ENCODE measurements at regions not wholly inside any gene's neighbourhood (a gene's known extent, or its start where the extent isn't known, plus 50 kb on each side); places are given as distances from the start of the nearest gene placed in this dataset.

DNA sequence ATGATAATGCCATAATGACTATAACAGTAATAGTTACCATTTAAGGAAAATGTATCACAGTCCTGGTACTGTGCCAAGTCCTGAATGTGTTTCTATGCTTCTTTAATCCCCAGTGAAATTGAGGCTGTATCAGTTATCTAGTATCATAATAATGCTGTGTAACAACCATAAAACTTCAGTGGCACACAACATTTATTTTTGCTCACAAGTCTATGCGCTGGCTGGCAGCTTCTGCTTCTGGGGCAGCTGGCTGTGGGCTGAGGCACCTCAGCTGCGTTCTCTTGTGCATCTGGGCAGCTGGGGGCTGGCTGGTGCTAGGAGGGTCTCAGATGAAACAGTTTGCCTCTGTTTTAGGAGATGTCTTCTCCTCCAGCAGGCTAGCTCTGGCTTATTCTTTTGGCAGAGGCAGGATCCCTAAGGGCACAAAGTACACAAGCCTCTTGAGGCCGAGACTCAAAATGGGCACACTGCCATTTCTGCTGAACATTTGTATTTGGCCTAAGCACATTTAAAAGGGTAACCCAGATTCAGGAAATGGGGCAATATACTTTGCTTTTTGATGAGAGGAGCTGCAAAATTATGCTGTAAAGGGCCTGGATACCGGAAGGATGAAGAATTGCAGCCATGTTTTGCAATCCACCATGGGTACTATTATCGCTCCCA lies 62.6 kb upstream of the DHX15 start:
- DNase-seq (ENCODE audit: low read depth in 6 of 9, low spot score in 9 of 9) = no peak
- 96% methylated on average over 5 of the region's 5 CpGs for WGBS
- Histone ChIP-seq H3K4me3 (ENCODE audit: low read length in 2 of 2) (no peak overlapping the region), H3K9me3 (ENCODE audit: control insufficient read depth in 2 of 2, insufficient read depth in 1 of 2, low read length in 1 of 2) (no peaks in the 10 kb centered on the region), H3K27ac (ENCODE audit: low read depth in 1 of 2, low read length in 1 of 2) (no peak overlapping the region), H3K36me3 (ENCODE audit: control insufficient read depth in 2 of 2, insufficient read depth in 2 of 2, low read length in 1 of 2) (no peaks in the 10 kb centered on the region), H3K27me3 (ENCODE audit: control insufficient read depth in 2 of 2, insufficient read depth in 1 of 2, low read length in 1 of 2) (no peaks in the 10 kb centered on the region), H3K4me1 (ENCODE audit: control insufficient read depth in 2 of 2, insufficient read depth in 2 of 2, low read length in 2 of 2) (no peaks in the 10 kb centered on the region)

DNA sequence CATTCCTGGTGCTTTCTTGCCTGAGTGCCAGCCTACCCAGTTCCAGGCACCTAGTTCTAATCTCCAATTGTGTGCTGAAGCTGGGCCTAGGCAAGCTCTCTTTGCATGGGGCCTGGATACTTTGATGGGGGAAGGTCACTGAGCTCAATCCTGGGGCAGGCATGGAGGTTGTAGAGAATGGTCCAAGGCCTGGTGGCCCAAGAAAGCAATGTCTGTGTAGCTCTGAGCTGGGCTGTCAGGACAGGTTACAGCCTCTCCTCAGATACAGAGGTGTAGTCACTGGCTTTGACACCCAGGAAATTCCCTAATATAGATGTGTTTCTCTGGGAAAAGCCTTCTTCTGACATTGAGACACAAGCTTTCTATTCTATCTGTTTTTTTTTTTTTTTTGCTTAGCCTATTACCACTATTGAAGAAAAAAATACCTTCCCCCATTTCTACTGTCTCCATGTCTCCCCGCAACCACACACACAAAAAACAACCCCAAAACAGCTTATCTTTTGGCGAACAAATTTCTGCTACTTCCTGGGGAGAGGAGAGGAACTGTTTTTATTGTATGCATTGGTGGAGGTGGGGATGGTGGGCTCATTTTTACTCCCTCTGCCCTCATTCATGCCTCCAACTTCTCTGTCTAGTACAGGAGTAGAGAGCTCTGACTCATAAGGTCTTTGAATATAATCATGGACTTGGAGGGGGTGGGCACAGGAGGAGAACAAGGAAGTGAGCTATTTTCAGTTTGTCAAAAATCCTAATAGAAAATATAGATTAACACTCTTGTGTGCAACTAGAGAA lies 66.7 kb upstream of the DHX15 start:
- Histone ChIP-seq H3K9me3 (ENCODE audit: control insufficient read depth in 2 of 2, insufficient read depth in 1 of 2, low read length in 1 of 2) (no peaks in the 10 kb centered on the region), H3K27me3 (ENCODE audit: control insufficient read depth in 2 of 2, insufficient read depth in 1 of 2, low read length in 1 of 2) (no peaks in the 10 kb centered on the region), H3K27ac (ENCODE audit: low read depth in 1 of 2, low read length in 1 of 2) (no peak overlapping the region), H3K4me1 (ENCODE audit: control insufficient read depth in 2 of 2, insufficient read depth in 2 of 2, low read length in 2 of 2) (no peaks in the 10 kb centered on the region), H3K36me3 (ENCODE audit: control insufficient read depth in 2 of 2, insufficient read depth in 2 of 2, low read length in 1 of 2) (no peaks in the 10 kb centered on the region), H3K4me3 (ENCODE audit: low read length in 2 of 2) (no peak overlapping the region)
- WGBS = 12% methylated on average over 2 of the region's 2 CpGs
- DNase-seq (ENCODE audit: low read depth in 6 of 9, low spot score in 9 of 9) = no peak

DNA sequence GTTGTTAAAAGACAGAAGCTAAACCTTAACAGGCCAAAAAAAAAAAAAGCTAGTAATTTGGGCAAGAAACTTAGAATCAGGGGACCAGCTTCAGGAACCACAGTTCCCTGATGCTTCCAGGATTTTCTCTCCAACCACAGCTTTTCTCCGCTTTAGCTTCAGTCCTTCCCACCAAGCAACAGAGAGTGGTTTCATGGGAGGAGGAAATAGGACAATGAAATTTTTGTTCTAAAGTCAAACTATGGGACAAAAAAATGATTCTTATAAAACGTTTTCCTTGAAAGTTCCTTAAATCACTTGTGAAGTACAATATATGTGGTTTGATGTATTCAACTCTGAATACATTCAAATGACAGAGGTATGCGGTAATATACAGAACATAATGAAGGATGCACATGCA lies 71.0 kb upstream of the DHX15 start:
- Histone ChIP-seq H3K27ac (ENCODE audit: low read depth in 1 of 2, low read length in 1 of 2) (no peak overlapping the region), H3K36me3 (ENCODE audit: control insufficient read depth in 2 of 2, insufficient read depth in 2 of 2, low read length in 1 of 2) (no peaks in the 10 kb centered on the region), H3K4me3 (ENCODE audit: low read length in 2 of 2) (no peak overlapping the region), H3K9me3 (ENCODE audit: control insufficient read depth in 2 of 2, insufficient read depth in 1 of 2, low read length in 1 of 2) (no peaks in the 10 kb centered on the region), H3K27me3 (ENCODE audit: control insufficient read depth in 2 of 2, insufficient read depth in 1 of 2, low read length in 1 of 2) (no peaks in the 10 kb centered on the region), H3K4me1 (ENCODE audit: control insufficient read depth in 2 of 2, insufficient read depth in 2 of 2, low read length in 2 of 2) (no peaks in the 10 kb centered on the region)
- DNase-seq (ENCODE audit: low read depth in 6 of 9, low spot score in 9 of 9) = no peak
- WGBS = 94% methylated on average over 3 of the region's 3 CpGs

DNA sequence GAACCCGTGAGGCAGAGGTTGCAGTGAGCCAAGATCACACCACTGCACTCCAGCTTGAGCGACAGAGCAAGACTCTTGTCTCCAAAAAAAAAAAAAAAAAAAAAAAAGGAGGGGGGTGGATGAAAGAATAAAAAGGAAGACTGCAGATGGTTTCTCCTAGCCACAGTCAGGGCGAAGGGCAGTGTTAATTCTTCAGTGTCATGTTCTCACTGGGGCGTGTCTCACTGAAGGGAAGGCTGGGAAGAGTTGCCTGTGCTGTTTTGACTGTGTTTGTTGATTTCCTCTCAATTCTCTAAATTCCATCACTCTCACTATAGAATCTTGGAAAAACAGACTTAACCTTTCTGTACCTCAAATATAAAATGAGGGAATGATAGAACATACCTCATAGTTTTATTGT lies 71.6 kb upstream of the DHX15 start:
- no peaks in the 10 kb centered on the region for H3K36me3 ChIP-seq (ENCODE audit: control insufficient read depth in 2 of 2, insufficient read depth in 2 of 2, low read length in 1 of 2)
- H3K4me1 ChIP-seq (ENCODE audit: control insufficient read depth in 2 of 2, insufficient read depth in 2 of 2, low read length in 2 of 2) = no peaks in the 10 kb centered on the region
- H3K4me3 ChIP-seq (ENCODE audit: low read length in 2 of 2) = no peak overlapping the region
- no peaks in the 10 kb centered on the region for H3K27me3 ChIP-seq (ENCODE audit: control insufficient read depth in 2 of 2, insufficient read depth in 1 of 2, low read length in 1 of 2)
- no peaks in the 10 kb centered on the region for H3K9me3 ChIP-seq (ENCODE audit: control insufficient read depth in 2 of 2, insufficient read depth in 1 of 2, low read length in 1 of 2)
- no peak overlapping the region for H3K27ac ChIP-seq (ENCODE audit: low read depth in 1 of 2, low read length in 1 of 2)
- 91% methylated on average over 4 of the region's 4 CpGs for WGBS
- DNase-seq (ENCODE audit: low read depth in 6 of 9, low spot score in 9 of 9) = no peak

DNA sequence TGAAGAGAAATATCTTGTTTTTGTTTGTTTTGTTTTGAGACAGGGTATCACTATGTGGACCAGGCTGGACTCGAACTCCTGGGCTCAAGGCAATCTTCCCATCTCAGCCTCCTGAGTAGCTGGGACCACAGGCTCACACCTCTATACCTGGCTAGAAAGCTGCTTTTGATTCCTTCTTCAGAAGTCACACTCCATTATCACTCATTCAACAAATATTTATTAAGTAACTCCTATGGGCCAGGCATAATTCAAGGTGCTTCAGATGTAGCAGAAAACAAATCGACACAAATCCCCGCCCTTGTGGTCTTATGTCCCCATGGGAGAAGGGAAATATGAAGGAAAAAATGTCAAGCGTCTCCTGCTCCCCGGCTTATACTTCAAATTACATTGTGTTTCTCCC lies 72.6 kb upstream of the DHX15 start:
- no peaks in the 10 kb centered on the region for H3K27me3 ChIP-seq (ENCODE audit: control insufficient read depth in 2 of 2, insufficient read depth in 1 of 2, low read length in 1 of 2)
- no peaks in the 10 kb centered on the region for H3K4me1 ChIP-seq (ENCODE audit: control insufficient read depth in 2 of 2, insufficient read depth in 2 of 2, low read length in 2 of 2)
- 96% methylated on average over 5 of the region's 5 CpGs for whole genome bisulfite sequencing
- no peak overlapping the region for H3K27ac ChIP-seq (ENCODE audit: low read depth in 1 of 2, low read length in 1 of 2)
- H3K4me3 ChIP-seq (ENCODE audit: low read length in 2 of 2) = no peak overlapping the region
- no peaks in the 10 kb centered on the region for H3K9me3 ChIP-seq (ENCODE audit: control insufficient read depth in 2 of 2, insufficient read depth in 1 of 2, low read length in 1 of 2)
- no peak for DNase-seq (ENCODE audit: low read depth in 6 of 9, low spot score in 9 of 9)
- H3K36me3 ChIP-seq (ENCODE audit: control insufficient read depth in 2 of 2, insufficient read depth in 2 of 2, low read length in 1 of 2) = no peaks in the 10 kb centered on the region

DNA sequence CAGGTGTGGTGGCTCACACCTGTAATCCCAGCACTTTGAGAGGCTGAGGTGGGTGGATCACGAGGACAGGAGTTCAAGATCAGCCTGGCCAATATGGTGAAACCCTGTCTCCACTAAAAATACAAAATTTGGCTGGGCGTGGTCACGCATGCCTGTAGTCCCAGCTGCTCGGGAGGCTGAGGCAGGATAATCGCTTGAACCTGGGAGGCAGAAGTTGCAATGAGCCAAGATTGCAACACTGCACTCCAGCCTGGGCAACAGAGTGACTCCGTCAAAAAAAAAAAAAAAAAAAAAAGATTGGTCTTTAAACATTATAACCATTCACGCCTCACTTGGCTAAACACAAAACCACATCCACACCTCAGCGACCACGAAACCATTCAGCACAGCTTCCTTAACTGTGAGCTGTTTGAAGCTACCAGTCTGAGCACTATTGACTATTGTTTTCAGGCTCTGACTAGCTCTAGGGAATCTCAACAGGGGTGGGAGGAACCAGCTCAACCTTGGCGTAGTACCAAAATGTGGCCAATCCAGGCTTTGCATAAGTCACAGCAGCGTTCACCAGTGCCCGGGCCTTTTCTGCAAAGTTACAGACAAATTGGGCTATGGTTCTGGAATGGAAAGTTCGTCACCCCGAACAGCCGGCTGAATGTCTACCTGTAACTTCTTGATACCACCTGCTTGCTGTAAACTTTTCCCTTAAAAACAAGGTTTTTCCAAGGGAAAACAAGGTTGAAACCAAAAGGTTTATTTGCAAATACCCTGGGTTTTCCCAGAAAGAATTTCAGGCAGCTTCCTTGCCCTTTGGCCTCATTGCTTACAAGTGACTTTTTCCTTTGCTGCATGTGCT lies 73.6 kb upstream of the DHX15 start:
- Histone ChIP-seq H3K36me3 (ENCODE audit: control insufficient read depth in 2 of 2, insufficient read depth in 2 of 2, low read length in 1 of 2) (no peaks in the 10 kb centered on the region), H3K4me1 (ENCODE audit: control insufficient read depth in 2 of 2, insufficient read depth in 2 of 2, low read length in 2 of 2) (no peaks in the 10 kb centered on the region), H3K4me3 (ENCODE audit: low read length in 2 of 2) (no peak overlapping the region), H3K27me3 (ENCODE audit: control insufficient read depth in 2 of 2, insufficient read depth in 1 of 2, low read length in 1 of 2) (no peaks in the 10 kb centered on the region), H3K9me3 (ENCODE audit: control insufficient read depth in 2 of 2, insufficient read depth in 1 of 2, low read length in 1 of 2) (no peaks in the 10 kb centered on the region), H3K27ac (ENCODE audit: low read depth in 1 of 2, low read length in 1 of 2) (no peak overlapping the region)
- 42% methylated on average over 15 of the region's 15 CpGs for WGBS
- DNase-seq (ENCODE audit: low read depth in 6 of 9, low spot score in 9 of 9) = no peak

DNA sequence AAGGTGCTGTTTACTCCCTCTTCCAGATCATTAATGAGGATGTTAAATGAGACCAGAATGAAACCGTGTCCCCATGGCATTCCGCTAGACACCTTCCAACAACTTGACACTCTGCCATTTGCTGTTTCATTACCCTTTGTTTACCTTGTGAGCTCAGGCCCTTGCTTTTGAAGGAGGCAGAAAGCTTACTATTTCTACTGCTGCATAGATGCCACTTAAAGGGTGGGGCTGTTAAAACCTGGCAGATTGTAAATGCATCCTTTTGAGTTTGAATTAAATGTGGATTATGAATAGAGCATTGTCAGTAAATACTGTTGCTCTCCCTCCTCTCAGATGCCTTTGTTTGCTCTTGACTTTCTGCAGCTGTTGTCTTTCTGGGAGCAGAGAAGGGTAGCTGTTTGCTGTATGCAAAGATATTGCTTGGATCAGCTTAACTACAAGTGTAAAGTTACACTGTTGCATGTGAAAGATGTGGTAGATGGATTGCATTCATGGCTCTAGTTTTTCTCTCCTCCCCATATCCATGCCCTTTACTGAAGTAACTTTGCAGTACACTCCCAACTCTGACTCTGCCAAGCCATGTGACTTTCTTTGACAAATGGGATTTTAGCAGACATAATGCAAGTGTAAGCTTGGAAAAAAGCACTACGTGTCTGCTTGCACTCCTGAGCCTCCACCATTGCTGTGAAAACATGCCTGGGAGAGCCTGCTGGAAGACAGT lies 75.0 kb upstream of the DHX15 start:
- no peak for DNase-seq (ENCODE audit: low read depth in 6 of 9, low spot score in 9 of 9)
- WGBS = 88% methylated on average over 3 of the region's 3 CpGs
- Histone ChIP-seq H3K27me3 (ENCODE audit: control insufficient read depth in 2 of 2, insufficient read depth in 1 of 2, low read length in 1 of 2) (no peaks in the 10 kb centered on the region), H3K36me3 (ENCODE audit: control insufficient read depth in 2 of 2, insufficient read depth in 2 of 2, low read length in 1 of 2) (no peaks in the 10 kb centered on the region), H3K4me1 (ENCODE audit: control insufficient read depth in 2 of 2, insufficient read depth in 2 of 2, low read length in 2 of 2) (no peaks in the 10 kb centered on the region), H3K4me3 (ENCODE audit: low read length in 2 of 2) (no peak overlapping the region), H3K27ac (ENCODE audit: low read depth in 1 of 2, low read length in 1 of 2) (no peak overlapping the region), H3K9me3 (ENCODE audit: control insufficient read depth in 2 of 2, insufficient read depth in 1 of 2, low read length in 1 of 2) (no peaks in the 10 kb centered on the region)

DNA sequence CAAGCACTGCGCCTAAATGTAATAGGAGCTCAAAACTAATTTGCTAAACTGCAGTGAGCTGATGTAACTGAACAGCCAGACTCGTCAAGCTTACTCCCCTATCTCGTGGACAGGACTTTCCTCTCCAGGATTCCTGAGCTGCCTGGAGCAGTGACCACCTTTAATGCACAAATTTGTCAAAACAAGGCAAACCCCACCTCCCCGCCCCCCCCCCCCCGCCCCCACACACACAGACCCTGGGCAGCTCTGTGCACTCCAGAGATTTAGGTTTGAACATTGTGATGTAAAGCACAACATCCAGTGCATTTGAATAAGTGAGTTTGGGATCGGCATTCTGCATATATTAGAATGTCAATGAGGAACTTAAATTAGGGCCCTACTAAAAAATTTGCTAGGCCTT lies 77.7 kb upstream of the DHX15 start:
- no peak overlapping the region for H3K27ac ChIP-seq (ENCODE audit: low read depth in 1 of 2, low read length in 1 of 2)
- DNase-seq (ENCODE audit: low read depth in 6 of 9, low spot score in 9 of 9) = no peak
- no peak overlapping the region for H3K4me3 ChIP-seq (ENCODE audit: low read length in 2 of 2)
- no peaks in the 10 kb centered on the region for H3K9me3 ChIP-seq (ENCODE audit: control insufficient read depth in 2 of 2, insufficient read depth in 1 of 2, low read length in 1 of 2)
- H3K27me3 ChIP-seq (ENCODE audit: control insufficient read depth in 2 of 2, insufficient read depth in 1 of 2, low read length in 1 of 2) = no peaks in the 10 kb centered on the region
- no peaks in the 10 kb centered on the region for H3K4me1 ChIP-seq (ENCODE audit: control insufficient read depth in 2 of 2, insufficient read depth in 2 of 2, low read length in 2 of 2)
- H3K36me3 ChIP-seq (ENCODE audit: control insufficient read depth in 2 of 2, insufficient read depth in 2 of 2, low read length in 1 of 2) = no peaks in the 10 kb centered on the region
- 91% methylated on average over 6 of the region's 6 CpGs for WGBS
